Astrocyte of the spinal cord (primary cell): ENCODE measurements at regions not wholly inside any gene's neighbourhood (a gene's known extent, or its start where the extent isn't known, plus 50 kb on each side); places are given as distances from the start of the nearest gene placed in this dataset.
"Not testable (repeated sequence)": the region's sequence is repeated elsewhere in the genome, so short reads cannot be mapped to it uniquely, and the experiment has no call there.

Experiments used
- DNase-seq: peaks from one replicate; pipeline ENCODE4 v3.0.0; 2011; ENCODE audit warnings: low read depth, low spot score
- H3K4me3 ChIP-seq: 2 replicates; pipeline ENCODE4 v1.5.1; 2011; ENCODE audit warnings: low read depth, mild to moderate bottlenecking, low read length, moderate library complexity
- in situ Hi-C: cut with HindIII; loops from 2 replicates; pipeline ENCODE4 v1.10.0; 2017; ENCODE audit warnings: low sequenced_read_pairs
- TF ChIP-seq, protein P1 (sequence below): IDR thresholded peaks from 2 replicates; pipeline ENCODE4 v1.5.1; 2012; ENCODE audit warnings: low read depth, mild to moderate bottlenecking, low read length, inconsistent platforms

DNA sequence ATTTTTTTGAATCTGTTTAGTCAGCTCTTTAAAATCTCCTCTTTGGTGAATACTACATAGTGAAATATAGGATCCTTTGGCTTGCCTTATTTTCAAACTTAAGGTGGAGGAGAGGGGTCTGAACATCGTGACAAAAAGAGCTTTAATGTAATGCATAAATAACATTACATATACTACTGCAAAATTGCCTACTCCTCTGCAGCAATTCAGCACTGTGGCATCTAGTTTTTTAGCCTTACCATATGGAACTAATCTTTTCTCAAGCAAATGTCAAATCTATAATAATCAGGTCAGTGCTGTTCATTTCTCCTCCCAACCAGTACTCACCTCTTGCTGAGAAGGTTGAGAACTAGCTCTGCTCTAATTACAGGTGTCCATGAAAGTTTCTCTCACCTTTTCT lies 394.0 kb upstream of the CDIN1 start:
- no peak overlapping the region for H3K4me3 ChIP-seq
- TF ChIP-seq, protein P1, sequence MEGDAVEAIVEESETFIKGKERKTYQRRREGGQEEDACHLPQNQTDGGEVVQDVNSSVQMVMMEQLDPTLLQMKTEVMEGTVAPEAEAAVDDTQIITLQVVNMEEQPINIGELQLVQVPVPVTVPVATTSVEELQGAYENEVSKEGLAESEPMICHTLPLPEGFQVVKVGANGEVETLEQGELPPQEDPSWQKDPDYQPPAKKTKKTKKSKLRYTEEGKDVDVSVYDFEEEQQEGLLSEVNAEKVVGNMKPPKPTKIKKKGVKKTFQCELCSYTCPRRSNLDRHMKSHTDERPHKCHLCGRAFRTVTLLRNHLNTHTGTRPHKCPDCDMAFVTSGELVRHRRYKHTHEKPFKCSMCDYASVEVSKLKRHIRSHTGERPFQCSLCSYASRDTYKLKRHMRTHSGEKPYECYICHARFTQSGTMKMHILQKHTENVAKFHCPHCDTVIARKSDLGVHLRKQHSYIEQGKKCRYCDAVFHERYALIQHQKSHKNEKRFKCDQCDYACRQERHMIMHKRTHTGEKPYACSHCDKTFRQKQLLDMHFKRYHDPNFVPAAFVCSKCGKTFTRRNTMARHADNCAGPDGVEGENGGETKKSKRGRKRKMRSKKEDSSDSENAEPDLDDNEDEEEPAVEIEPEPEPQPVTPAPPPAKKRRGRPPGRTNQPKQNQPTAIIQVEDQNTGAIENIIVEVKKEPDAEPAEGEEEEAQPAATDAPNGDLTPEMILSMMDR, result no peak
- no peak for DNase-seq
- in situ Hi-C loops, result no loop called here

DNA sequence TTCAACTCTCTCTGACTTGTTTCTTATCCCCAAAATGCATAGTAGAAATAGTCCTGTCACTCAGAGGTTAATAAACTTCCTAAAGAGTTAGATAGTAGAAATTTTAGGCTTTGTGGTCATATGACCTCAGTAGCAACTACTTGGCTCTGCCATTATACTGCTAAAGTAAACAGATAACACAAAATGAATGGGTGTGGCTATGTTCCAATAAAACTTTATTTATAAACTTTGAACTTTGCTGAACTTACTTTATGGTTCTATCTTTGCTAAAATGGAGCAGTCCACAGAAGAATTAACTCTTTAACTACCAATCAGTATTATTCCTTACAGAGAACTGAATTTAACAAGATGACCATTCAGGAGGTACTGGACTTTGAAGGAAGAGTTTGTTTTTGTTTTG lies 393.6 kb upstream of the CDIN1 start:
- H3K4me3 ChIP-seq, result no peak overlapping the region
- no peak for DNase-seq
- TF ChIP-seq, protein P1, result no peak
- in situ Hi-C loops, result no loop called here

DNA sequence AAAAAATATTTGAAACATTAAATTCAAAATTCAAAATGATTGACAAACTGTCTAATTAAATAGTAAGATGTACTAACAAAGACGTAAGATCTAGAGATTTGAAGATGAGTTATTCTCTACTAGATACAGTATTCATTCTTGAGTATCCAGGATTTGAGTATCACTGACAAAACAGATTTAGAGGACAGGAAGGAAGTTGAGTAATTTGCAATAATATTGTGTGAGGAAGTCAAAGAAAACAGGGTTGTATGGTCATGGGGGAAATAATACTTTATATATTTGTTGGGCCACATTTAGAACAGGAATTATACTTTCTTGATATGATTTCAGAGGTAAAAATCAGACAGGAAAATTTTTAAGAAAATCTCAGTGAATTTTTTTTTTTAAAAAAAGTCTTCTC lies 393.1 kb upstream of the CDIN1 start:
- in situ Hi-C loops, result no loop called here
- no peak overlapping the region for H3K4me3 ChIP-seq
- TF ChIP-seq, protein P1, result no peak
- DNase-seq, result no peak

DNA sequence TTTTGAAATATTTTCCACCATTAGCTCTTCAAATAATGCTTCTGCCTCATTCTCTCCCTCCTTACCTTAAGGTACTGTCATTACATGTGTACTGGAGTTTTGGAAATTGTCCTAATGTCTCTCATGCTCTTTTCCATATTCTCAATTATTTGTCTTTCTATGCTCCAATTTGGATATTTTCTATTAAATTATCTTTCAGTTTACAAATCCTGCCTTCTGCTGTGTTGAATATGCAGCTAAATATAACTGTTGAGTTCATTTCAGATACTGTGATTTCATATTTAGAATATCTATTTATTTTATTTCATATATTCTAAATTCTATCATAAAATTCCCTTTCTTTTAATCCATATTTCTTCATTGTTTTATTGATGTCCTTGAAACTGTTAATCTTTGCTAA lies 388.0 kb upstream of the CDIN1 start:
- H3K4me3 ChIP-seq, result no peak overlapping the region
- in situ Hi-C loops, result no loop called here
- TF ChIP-seq, protein P1, result no peak
- no peak for DNase-seq

DNA sequence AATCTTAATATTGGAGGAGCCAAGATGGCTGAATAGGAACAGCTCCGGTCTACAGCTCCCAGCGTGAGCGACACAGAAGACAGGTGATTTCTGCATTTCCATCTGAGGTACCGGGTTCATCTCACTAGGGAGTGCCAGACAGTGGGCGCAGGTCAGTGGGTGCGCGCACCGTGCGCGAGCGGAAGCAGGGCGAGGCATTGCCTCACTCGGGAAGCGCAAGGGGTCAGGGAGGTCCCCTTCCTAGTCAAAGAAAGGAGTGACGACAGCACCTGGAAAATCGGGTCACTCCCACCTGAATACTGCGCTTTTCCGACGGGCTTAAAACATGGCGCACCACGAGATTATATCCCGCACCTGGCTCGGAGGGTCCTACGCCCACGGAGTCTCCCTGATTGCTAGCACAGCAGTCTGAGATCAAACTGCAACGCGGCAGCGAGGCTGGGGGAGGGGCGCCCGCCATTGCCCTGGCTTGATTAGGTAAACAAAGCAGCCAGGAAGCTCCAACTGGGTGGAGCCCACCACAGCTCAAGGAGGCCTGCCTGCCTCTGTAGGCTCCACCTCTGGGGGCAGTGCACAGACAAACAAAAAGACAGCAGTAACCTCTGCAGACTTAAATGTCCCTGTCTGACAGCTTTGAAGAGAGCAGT lies 383.9 kb upstream of the CDIN1 start:
- H3K4me3 ChIP-seq, DNase-seq, in situ Hi-C loops: not testable (repeated sequence)

DNA sequence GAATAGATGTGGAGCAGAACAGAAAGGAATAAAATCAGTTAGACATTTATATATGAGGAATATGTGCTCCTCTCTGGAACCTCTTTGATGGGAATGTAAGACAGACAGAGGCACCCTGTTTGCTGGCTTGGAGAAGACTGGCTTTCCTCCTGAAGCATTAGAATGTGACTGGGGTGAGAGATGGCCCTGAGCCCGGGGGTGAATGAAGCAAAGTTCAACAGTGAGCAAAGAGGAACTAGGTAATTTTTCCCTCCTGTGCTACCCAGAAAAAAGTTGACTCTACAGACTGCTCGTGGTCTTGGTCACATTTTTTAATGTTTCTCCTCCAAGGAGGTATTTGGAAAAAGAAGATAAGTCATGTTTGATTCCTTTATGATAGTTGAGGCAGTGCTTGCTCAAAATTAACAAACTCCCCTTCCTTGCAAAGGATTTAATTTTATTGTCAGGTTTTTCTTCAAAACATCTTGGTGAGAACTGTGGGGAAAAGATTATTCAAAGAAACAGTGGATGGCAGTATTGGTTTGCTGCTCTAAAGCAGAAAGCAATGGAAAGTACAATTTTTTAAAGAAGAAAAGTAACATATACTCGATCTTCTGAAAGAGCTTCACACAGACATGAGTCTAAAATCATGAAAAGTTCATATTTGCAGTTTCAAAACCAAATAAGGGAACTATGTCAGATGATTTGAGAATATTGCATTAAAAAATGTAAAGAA lies 370.4 kb upstream of the CDIN1 start:
- peak; percentile 45 for DNase-seq
- TF ChIP-seq, protein P1, result peak; percentile 31
- in situ Hi-C loops, result no loop called here
- H3K4me3 ChIP-seq, result no peak overlapping the region

DNA sequence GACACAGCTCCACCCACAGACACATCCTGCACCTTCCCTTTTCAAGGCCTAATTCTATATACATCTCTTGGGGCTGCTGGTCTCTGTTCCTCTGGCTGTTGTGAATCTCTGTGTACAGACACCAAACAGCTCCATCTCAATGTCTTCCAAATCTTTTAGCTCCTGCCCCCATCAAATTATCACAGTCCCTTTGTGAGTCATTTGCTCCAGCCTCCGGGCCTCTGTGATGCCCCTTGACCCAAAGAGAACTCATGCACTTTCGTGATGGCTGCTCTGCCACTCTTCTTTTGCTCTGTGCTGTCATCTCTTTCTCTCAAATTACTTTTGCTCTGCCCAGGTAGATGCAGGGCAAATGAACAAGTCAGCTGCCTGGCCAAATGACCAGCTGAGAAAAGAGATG lies 369.0 kb upstream of the CDIN1 start:
- H3K4me3 ChIP-seq, result no peak overlapping the region
- no peak for DNase-seq
- in situ Hi-C loops, result no loop called here
- TF ChIP-seq, protein P1, result no peak
